Liver (tissue), 3 donors: ENCODE measurements at regions not wholly inside any gene's neighbourhood (a gene's known extent, or its start where the extent isn't known, plus 50 kb on each side); places are given as distances from the start of the nearest gene placed in this dataset.

Source experiments
- ATF3 ChIP-seq: IDR thresholded peaks from 2 replicates; pipeline ENCODE4 v1.6.1; 2016; ENCODE audit warnings: antibody characterized with exemption
- CTCF ChIP-seq: fragments of 150-350 bp; IDR thresholded peaks from 2 replicates; pipeline ENCODE4 v1.5.1; 2017; ENCODE audit warnings: improper control_type of control experiment, low read depth, low read length; ENCODE audit not compliant: missing input control
- FOXA2 ChIP-seq: IDR thresholded peaks from 2 replicates; pipeline ENCODE4 v1.6.1; 2016; ENCODE audit warnings: antibody characterized with exemption
- donor health status: healthy.
- donor health status: healthy.

- TF ChIP-seq CTCF (no peak), ATF3 (no peak), FOXA2 (no peak)
Observed at GRCh38 chr6:164856138-164856537, 453.3 kb downstream of the C6orf118 start.
